ENCODE measurements at regions not wholly inside any gene's neighbourhood (a gene's known extent, or its start where the extent isn't known, plus 50 kb on each side); places are given as distances from the start of the nearest gene placed in this dataset.
"Not testable (repeated sequence)": the region's sequence is repeated elsewhere in the genome, so short reads cannot be mapped to it uniquely, and the experiment has no call there.

GRCh38 chr2:16464641-16465040 is 201.0 kb downstream of the CYRIA start:
- no peak for DNase-seq (ENCODE audit: low read depth in 2 of 2)

GRCh38 chr2:16462958-16463357 is 202.7 kb downstream of the CYRIA start:
- DNase-seq (ENCODE audit: low read depth in 2 of 2), result no peak

- no peak for DNase-seq (ENCODE audit: low read depth in 2 of 2)
These were observed 204.0 kb downstream of the CYRIA start for GRCh38 chr2:16461672-16462071.

- DNase-seq (ENCODE audit: low read depth in 2 of 2), result no peak
These were observed 206.0 kb downstream of the CYRIA start for GRCh38 chr2:16459606-16460005.

GRCh38 chr2:16454621-16455020 is 211.0 kb downstream of the CYRIA start:
- no peak for DNase-seq (ENCODE audit: low read depth in 2 of 2)

- DNase-seq (ENCODE audit: low read depth in 2 of 2), result no peak
These were observed 213.5 kb downstream of the CYRIA start for GRCh38 chr2:16452123-16452522.

- DNase-seq (ENCODE audit: low read depth in 2 of 2), result no peak
These were observed 218.9 kb downstream of the CYRIA start for GRCh38 chr2:16446706-16447105.

GRCh38 chr2:16442971-16443370 is 222.7 kb downstream of the CYRIA start:
- no peak for DNase-seq (ENCODE audit: low read depth in 2 of 2)

- no peak for DNase-seq (ENCODE audit: low read depth in 2 of 2)
These were observed 224.2 kb downstream of the CYRIA start for GRCh38 chr2:16441431-16441830.

GRCh38 chr2:16440898-16441297 is 224.7 kb downstream of the CYRIA start:
- no peak for DNase-seq (ENCODE audit: low read depth in 2 of 2)

- DNase-seq (ENCODE audit: low read depth in 2 of 2), result no peak
These were observed 226.9 kb downstream of the CYRIA start for GRCh38 chr2:16438613-16439321.

GRCh38 chr2:16437189-16437588 is 228.4 kb downstream of the CYRIA start:
- no peak for DNase-seq (ENCODE audit: low read depth in 2 of 2)

GRCh38 chr2:16434393-16434792 is 231.2 kb downstream of the CYRIA start:
- no peak for DNase-seq (ENCODE audit: low read depth in 2 of 2)

- DNase-seq (ENCODE audit: low read depth in 2 of 2), result no peak
These were observed 234.8 kb downstream of the CYRIA start for GRCh38 chr2:16430846-16431245.

GRCh38 chr2:16429431-16430145 is 236.0 kb downstream of the CYRIA start:
- DNase-seq (ENCODE audit: low read depth in 2 of 2), result no peak

GRCh38 chr2:16429002-16429401 is 236.6 kb downstream of the CYRIA start:
- DNase-seq (ENCODE audit: low read depth in 2 of 2), result no peak

GRCh38 chr2:16425462-16426336 is 239.9 kb downstream of the CYRIA start:
- no peak for DNase-seq (ENCODE audit: low read depth in 2 of 2)

GRCh38 chr2:16420421-16420820 is 245.2 kb downstream of the CYRIA start:
- no peak for DNase-seq (ENCODE audit: low read depth in 2 of 2)

- DNase-seq (ENCODE audit: low read depth in 2 of 2), result no peak
These were observed 247.9 kb downstream of the CYRIA start for GRCh38 chr2:16417726-16418125.

- DNase-seq (ENCODE audit: low read depth in 2 of 2), result no peak
These were observed 249.0 kb downstream of the CYRIA start for GRCh38 chr2:16416651-16417050.

- not testable (repeated sequence) for DNase-seq (ENCODE audit: low read depth in 2 of 2)
These were observed 249.8 kb downstream of the CYRIA start for GRCh38 chr2:16415861-16416260.

GRCh38 chr2:16413947-16414346 is 251.7 kb downstream of the CYRIA start:
- DNase-seq (ENCODE audit: low read depth in 2 of 2), result no peak
